ENCODE measurements at regions not wholly inside any gene's neighbourhood (a gene's known extent, or its start where the extent isn't known, plus 50 kb on each side); places are given as distances from the start of the nearest gene placed in this dataset.

DNA sequence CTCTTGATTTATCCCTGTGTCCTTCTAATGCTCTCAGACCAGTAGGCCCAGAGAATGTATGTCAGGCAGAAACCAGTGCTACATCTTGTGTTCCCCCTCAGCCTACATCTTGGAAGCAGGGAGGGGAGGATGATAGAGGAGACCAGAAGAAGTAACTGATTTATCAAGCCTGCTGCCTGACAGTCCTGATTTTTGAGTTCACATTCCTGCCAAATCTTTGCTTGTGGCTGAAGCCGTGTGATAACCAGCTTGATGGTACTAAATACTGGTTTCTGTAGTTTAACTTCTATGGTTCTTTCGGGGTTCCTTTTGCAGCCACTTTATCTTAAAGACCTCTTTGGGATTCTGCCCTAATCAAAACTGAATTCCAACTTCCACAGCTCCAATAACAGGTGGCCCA, 59.7 kb upstream of the WDR26 start:
- Histone ChIP-seq H2AFZ (ENCODE audit: low read depth, low read length) (no peak overlapping the region), H3K9me3 (ENCODE audit: insufficient read depth, low read depth, low read length) (no peaks in the 10 kb centered on the region), H3K79me2 (ENCODE audit: insufficient read depth, low read length) (no peaks in the 10 kb centered on the region), H3K4me2 (ENCODE audit: low read length) (no peak overlapping the region), H4K20me1 (ENCODE audit: insufficient read depth, low read length) (no peaks in the 10 kb centered on the region), H3K27me3 (ENCODE audit: insufficient read depth, low read length) (no peaks in the 10 kb centered on the region), H3K36me3 (ENCODE audit: insufficient read depth, low read length) (no peaks in the 10 kb centered on the region), H3K9ac (ENCODE audit: low read length) (no peak overlapping the region), H3K4me3 (ENCODE audit: insufficient read depth, low read depth, low read length) (no peak overlapping the region), H3K4me1 (ENCODE audit: insufficient read depth, low read length) (peaks cover 27% of the 10 kb centered on the region), H3K27ac (ENCODE audit: low read depth, low read length) (no peak overlapping the region)
- Mint-ChIP-seq H3K4me3 (ENCODE audit: unreplicated experiment) (no peak overlapping the region), H3K36me3 (ENCODE audit: low read depth, unreplicated experiment) (peaks cover 2% of the 10 kb centered on the region), H3K27ac (ENCODE audit: unreplicated experiment) (no peak overlapping the region), H3K27me3 (ENCODE audit: low read depth, unreplicated experiment) (peaks cover 2% of the 10 kb centered on the region), H3K9me3 (ENCODE audit: unreplicated experiment) (peaks cover 5% of the 10 kb centered on the region), H3K4me1 (ENCODE audit: low read depth, unreplicated experiment) (peaks cover 26% of the 10 kb centered on the region)
- DNase-seq (ENCODE audit: low read depth) (no peak), FAIRE-seq (no peak)
- TF ChIP-seq EZH2 (IDR thresholded peaks at IDR 0.05; ENCODE audit: insufficient read depth, low read length) (no peak), CTCF (IDR thresholded peaks at IDR 0.05; ENCODE audit: insufficient read depth, low read depth, low read length) (no peak)

GRCh38 chr1:224495866-224496265, 61.3 kb upstream of the WDR26 start:
- H3K27me3 Mint-ChIP-seq (ENCODE audit: low read depth, unreplicated experiment): peaks cover 2% of the 10 kb centered on the region
- H3K4me2 ChIP-seq (ENCODE audit: low read length): peak overlapping the region; percentile 6
- H3K9me3 ChIP-seq (ENCODE audit: insufficient read depth, low read depth, low read length): no peaks in the 10 kb centered on the region
- H3K27ac ChIP-seq (ENCODE audit: low read depth, low read length): no peak overlapping the region
- no peak overlapping the region for H2AFZ ChIP-seq (ENCODE audit: low read depth, low read length)
- no peak overlapping the region for H3K4me3 ChIP-seq (ENCODE audit: insufficient read depth, low read depth, low read length)
- no peaks in the 10 kb centered on the region for H4K20me1 ChIP-seq (ENCODE audit: insufficient read depth, low read length)
- peaks cover 2% of the 10 kb centered on the region for H3K36me3 Mint-ChIP-seq (ENCODE audit: low read depth, unreplicated experiment)
- FAIRE-seq (no peak), DNase-seq (ENCODE audit: low read depth) (peak; percentile 38)
- no peak for TF ChIP-seq EZH2 (IDR thresholded peaks at IDR 0.05; ENCODE audit: insufficient read depth, low read length)
- TF ChIP-seq CTCF (IDR thresholded peaks at IDR 0.05; ENCODE audit: insufficient read depth, low read depth, low read length): no peak
- no peaks in the 10 kb centered on the region for H3K27me3 ChIP-seq (ENCODE audit: insufficient read depth, low read length)
- peaks cover 32% of the 10 kb centered on the region for H3K4me1 ChIP-seq (ENCODE audit: insufficient read depth, low read length)
- H3K27ac Mint-ChIP-seq (ENCODE audit: unreplicated experiment): peak overlapping the region; percentile 1
- no peak overlapping the region for H3K4me3 Mint-ChIP-seq (ENCODE audit: unreplicated experiment)
- H3K36me3 ChIP-seq (ENCODE audit: insufficient read depth, low read length): no peaks in the 10 kb centered on the region
- H3K4me1 Mint-ChIP-seq (ENCODE audit: low read depth, unreplicated experiment): peaks cover 32% of the 10 kb centered on the region
- no peaks in the 10 kb centered on the region for H3K79me2 ChIP-seq (ENCODE audit: insufficient read depth, low read length)
- no peak overlapping the region for H3K9ac ChIP-seq (ENCODE audit: low read length)
- peaks cover 5% of the 10 kb centered on the region for H3K9me3 Mint-ChIP-seq (ENCODE audit: unreplicated experiment)

- Histone ChIP-seq H3K27ac (ENCODE audit: low read depth, low read length) (no peak overlapping the region), H2AFZ (ENCODE audit: low read depth, low read length) (no peak overlapping the region), H3K27me3 (ENCODE audit: insufficient read depth, low read length) (no peaks in the 10 kb centered on the region), H3K4me3 (ENCODE audit: insufficient read depth, low read depth, low read length) (no peak overlapping the region), H3K9me3 (ENCODE audit: insufficient read depth, low read depth, low read length) (no peaks in the 10 kb centered on the region), H4K20me1 (ENCODE audit: insufficient read depth, low read length) (no peaks in the 10 kb centered on the region), H3K4me2 (ENCODE audit: low read length) (no peak overlapping the region), H3K79me2 (ENCODE audit: insufficient read depth, low read length) (no peaks in the 10 kb centered on the region), H3K9ac (ENCODE audit: low read length) (no peak overlapping the region), H3K36me3 (ENCODE audit: insufficient read depth, low read length) (no peaks in the 10 kb centered on the region), H3K4me1 (ENCODE audit: insufficient read depth, low read length) (peaks cover 32% of the 10 kb centered on the region)
- FAIRE-seq: peak; percentile 9
- Mint-ChIP-seq H3K27me3 (ENCODE audit: low read depth, unreplicated experiment) (peaks cover 2% of the 10 kb centered on the region), H3K36me3 (ENCODE audit: low read depth, unreplicated experiment) (peaks cover 2% of the 10 kb centered on the region), H3K9me3 (ENCODE audit: unreplicated experiment) (peaks cover 5% of the 10 kb centered on the region), H3K4me1 (ENCODE audit: low read depth, unreplicated experiment) (peaks cover 36% of the 10 kb centered on the region), H3K4me3 (ENCODE audit: unreplicated experiment) (no peak overlapping the region), H3K27ac (ENCODE audit: unreplicated experiment) (peak overlapping the region; percentile 100)
- no peak for DNase-seq (ENCODE audit: low read depth)
- TF ChIP-seq EZH2 (IDR thresholded peaks at IDR 0.05; ENCODE audit: insufficient read depth, low read length) (no peak), CTCF (IDR thresholded peaks at IDR 0.05; ENCODE audit: insufficient read depth, low read depth, low read length) (no peak)
Measured at GRCh38 chr1:224496826-224497225, 62.2 kb upstream of the WDR26 start.

Measured in astrocyte (in vitro differentiated cells and primary cell).